H1 (cell line): ENCODE measurements at regions not wholly inside any gene's neighbourhood (a gene's known extent, or its start where the extent isn't known, plus 50 kb on each side); places are given as distances from the start of the nearest gene placed in this dataset.

Experiments used
- CTCF ChIA-PET: fragments of 300-600 bp; sonication (Branson Sonifier 250); formaldehyde crosslinking; loops from one replicate; lab custom pipeline; 2021; ENCODE audit not compliant: partially characterized antibody; lab: Charles Lee
- POLR2A ChIA-PET: fragments of 300-600 bp; sonication (Branson Sonifier 250); formaldehyde crosslinking; loops from one replicate; lab custom pipeline; 2021; ENCODE audit warnings: inconsistent platforms; ENCODE audit not compliant: partially characterized antibody; lab: Charles Lee
- DNase-seq, 2 experiments: peaks; one replicate each; pipeline versions ENCODE4 v3.0.0 to v3.0.0-alpha.2; 2010 to 2022; ENCODE audit warnings: low spot score in 2 of 2, low read depth in 1 of 2, mixed read lengths in 1 of 2
- FAIRE-seq: peaks from 2 replicates; lab custom pipeline; 2011; peaks lifted over from hg19 to GRCh38; lab: Jason Lieb, UNC
- H2AFZ ChIP-seq: 2 replicates; pipeline ENCODE4 v1.8.1; 2012; ENCODE audit warnings: low read length, inconsistent platforms
- H2AK5ac ChIP-seq: 2 replicates; pipeline ENCODE4 v1.6.1; 2013; ENCODE audit warnings: low read depth, low read length
- H2BK120ac ChIP-seq: replicated peaks from 2 replicates; pipeline ENCODE3; 2013; ENCODE audit warnings: low read depth, low read length, inconsistent platforms
- H2BK12ac ChIP-seq: 2 replicates; pipeline ENCODE4 v1.6.1; 2013; ENCODE audit warnings: low read depth, low read length
- H2BK15ac ChIP-seq: 2 replicates; pipeline ENCODE4 v1.6.1; 2013; ENCODE audit warnings: low read length
- H2BK20ac ChIP-seq: 2 replicates; pipeline ENCODE4 v1.6.1; 2013; ENCODE audit warnings: low read length
- H2BK5ac ChIP-seq: 2 replicates; pipeline ENCODE4 v1.6.1; 2013; ENCODE audit warnings: low read depth, low read length
- H3K14ac ChIP-seq: 2 replicates; pipeline ENCODE4 v1.6.1; 2013; ENCODE audit warnings: inconsistent platforms; ENCODE audit not compliant: insufficient read length
- H3K18ac ChIP-seq: 2 replicates; pipeline ENCODE4 v1.6.1; 2013; ENCODE audit warnings: low read length; ENCODE audit errors: extremely low read depth
- H3K23ac ChIP-seq: 2 replicates; pipeline ENCODE4 v1.6.1; 2013; ENCODE audit warnings: inconsistent platforms; ENCODE audit not compliant: insufficient read length
- H3K23me2 ChIP-seq: 2 replicates; pipeline ENCODE4 v1.6.1; 2013; ENCODE audit warnings: low read depth, low read length
- H3K27ac ChIP-seq: 2 replicates; pipeline ENCODE4 v1.6.1; 2011; ENCODE audit warnings: low read depth, low read length, inconsistent platforms
- H3K27me3 ChIP-seq, 4 experiments: replicated peaks in 1 of 4; 1 replicate in 1 of 4; 2 replicates in 3 of 4; pipeline versions ENCODE4 v1.6.1 to v1.8.1; 2011 to 2013; ENCODE audit warnings: low read length in 3 of 4, mild to moderate bottlenecking in 3 of 4, inconsistent platforms in 2 of 4, mixed read lengths in 2 of 4, moderate library complexity in 1 of 4; ENCODE audit not compliant: control insufficient read depth in 3 of 4, insufficient read depth in 3 of 4; ENCODE audit errors: extremely low read depth in 1 of 4
- H3K36me3 ChIP-seq, 4 experiments: 2 replicates each; pipeline versions ENCODE4 v1.6.1 to v1.8.1; 2011 to 2013; ENCODE audit warnings: mild to moderate bottlenecking in 4 of 4, low read length in 3 of 4, moderate library complexity in 2 of 4, control low read depth in 1 of 4, inconsistent platforms in 1 of 4; ENCODE audit not compliant: insufficient read depth in 4 of 4, control insufficient read depth in 2 of 4
- H3K4ac ChIP-seq: replicated peaks from 2 replicates; pipeline ENCODE3; 2013; ENCODE audit warnings: low read length, low read depth, mixed read lengths, inconsistent platforms; ENCODE audit not compliant: insufficient read length
- H3K4me1 ChIP-seq, 4 experiments: replicated peaks in 1 of 4; 1 replicate in 1 of 4; 2 replicates in 3 of 4; pipeline versions ENCODE4 v1.6.1 to v1.8.1; 2011 to 2013; ENCODE audit warnings: low read length in 3 of 4, inconsistent platforms in 2 of 4, mixed read lengths in 1 of 4; ENCODE audit not compliant: insufficient read depth in 4 of 4, control insufficient read depth in 3 of 4
- H3K4me2 ChIP-seq, 2 experiments: 2 replicates each; pipeline versions ENCODE4 v1.6.1 to v1.8.1; 2011 to 2013; ENCODE audit warnings: low read depth in 2 of 2, low read length in 2 of 2, control low read depth in 1 of 2, inconsistent platforms in 1 of 2, mild to moderate bottlenecking in 1 of 2; ENCODE audit not compliant: insufficient read depth in 1 of 2
- H3K4me3 ChIP-seq, 4 experiments: fragments of 200-600, 300-600 bp in 1 of 4; sonication (generic), shearing (Covaris generic), sonication (Bioruptor Twin) in 1 of 4; 2 replicates each; pipeline versions ENCODE4 v1.5.1 to v1.8.1; 2011 to 2016; ENCODE audit warnings: low read length in 4 of 4, low read depth in 3 of 4, control low read depth in 2 of 4, inconsistent platforms in 2 of 4, mild to moderate bottlenecking in 2 of 4, mixed read lengths in 1 of 4, moderate library complexity in 1 of 4; ENCODE audit not compliant: insufficient read depth in 2 of 4; ENCODE audit errors: extremely low read depth in 1 of 4
- H3K56ac ChIP-seq: replicated peaks from 2 replicates; pipeline ENCODE3; 2013; ENCODE audit warnings: low read depth, mild to moderate bottlenecking, mixed read lengths, low read length, inconsistent platforms; ENCODE audit not compliant: insufficient read length
- H3K79me1 ChIP-seq: 2 replicates; pipeline ENCODE4 v1.6.1; 2013; ENCODE audit warnings: low read depth, low read length, control low read depth
- H3K79me2 ChIP-seq, 2 experiments: 2 replicates each; pipeline versions ENCODE4 v1.6.1 to v1.8.1; 2012 to 2013; ENCODE audit warnings: low read length in 2 of 2, mild to moderate bottlenecking in 2 of 2, inconsistent platforms in 1 of 2; ENCODE audit not compliant: insufficient read depth in 2 of 2, control insufficient read depth in 1 of 2
- H3K9ac ChIP-seq, 4 experiments: replicated peaks in 1 of 4; 1 replicate in 1 of 4; 2 replicates in 3 of 4; pipeline versions ENCODE4 v1.6.1 to v1.8.1; 2011 to 2013; ENCODE audit warnings: low read depth in 3 of 4, low read length in 3 of 4, control low read depth in 2 of 4, mild to moderate bottlenecking in 2 of 4, moderate library complexity in 2 of 4, inconsistent platforms in 1 of 4; ENCODE audit errors: extremely low read depth in 1 of 4
- H3K9me3 ChIP-seq, 2 experiments: 2 replicates each; pipeline versions ENCODE4 v1.6.1 to v1.8.1; 2012 to 2013; ENCODE audit warnings: mild to moderate bottlenecking in 2 of 2, moderate library complexity in 2 of 2, control low read depth in 1 of 2, inconsistent platforms in 1 of 2, low read depth in 1 of 2, low read length in 1 of 2, mixed read lengths in 1 of 2; ENCODE audit not compliant: insufficient read depth in 2 of 2
- H4K20me1 ChIP-seq, 2 experiments: replicated peaks in 1 of 2; 2 replicates each; pipeline versions ENCODE3 to v1.8.1; 2011 to 2013; ENCODE audit warnings: inconsistent platforms in 2 of 2, low read length in 2 of 2, mild to moderate bottlenecking in 1 of 2; ENCODE audit not compliant: insufficient read depth in 2 of 2, control insufficient read depth in 1 of 2
- H4K5ac ChIP-seq: 2 replicates; pipeline ENCODE4 v1.6.1; 2013; ENCODE audit warnings: low read length, low read depth, mixed read lengths, inconsistent platforms; ENCODE audit not compliant: insufficient read length
- H4K8ac ChIP-seq: 2 replicates; pipeline ENCODE4 v1.8.0; 2013; ENCODE audit warnings: mild to moderate bottlenecking, moderate library complexity, low read length, inconsistent platforms; ENCODE audit not compliant: insufficient read depth; ENCODE audit errors: extremely low read depth
- H4K91ac ChIP-seq: replicated peaks from 2 replicates; pipeline ENCODE3; 2013; ENCODE audit warnings: low read length, mixed read lengths, inconsistent platforms; ENCODE audit not compliant: insufficient read length
- BRCA1 ChIP-seq: IDR thresholded peaks from 2 replicates; pipeline ENCODE4 v1.6.1; 2012; ENCODE audit warnings: low read depth, low read length, improper control_type of control experiment
- CHD2 ChIP-seq: IDR thresholded peaks from 2 replicates; pipeline ENCODE4 v1.6.1; 2012; ENCODE audit warnings: low read length, improper control_type of control experiment
- HDAC6 ChIP-seq: IDR thresholded peaks from one replicate; pipeline ENCODE4 v1.7.1; 2012; ENCODE audit warnings: low read depth, mild to moderate bottlenecking, inconsistent platforms, low read length, moderate library complexity
- JUN ChIP-seq: IDR thresholded peaks from 2 replicates; pipeline ENCODE4 v1.6.1; 2011; ENCODE audit warnings: low read depth, mild to moderate bottlenecking, improper control_type of control experiment, low read length
- KDM1A ChIP-seq: fragments of 200-600, 300-600 bp; sonication (generic); IDR thresholded peaks from 2 replicates; pipeline ENCODE4 v1.7.1; 2016; ENCODE audit warnings: mild to moderate bottlenecking, low read length, borderline replicate concordance
- NANOG ChIP-seq: IDR thresholded peaks from 2 replicates; pipeline ENCODE4 v1.6.1; 2011; ENCODE audit warnings: low read length, low read depth, mild to moderate bottlenecking, inconsistent platforms; ENCODE audit not compliant: insufficient read depth, poor library complexity, severe bottlenecking
- NRF1 ChIP-seq: IDR thresholded peaks from 2 replicates; pipeline ENCODE4 v1.6.1; 2011; ENCODE audit warnings: mild to moderate bottlenecking, low read depth, low read length, improper control_type of control experiment
- POLR2AphosphoS5 ChIP-seq: IDR thresholded peaks from 2 replicates; pipeline ENCODE4 v1.6.1; 2011; ENCODE audit warnings: low read depth, low read length
- RAD21 ChIP-seq, 2 experiments: IDR thresholded peaks in 1 of 2; conservative IDR thresholded peaks in 1 of 2; 2 replicates each; pipeline ENCODE4 v1.6.1; 2011; ENCODE audit warnings: low read depth in 2 of 2, low read length in 2 of 2, improper control_type of control experiment in 1 of 2, inconsistent platforms in 1 of 2, mild to moderate bottlenecking in 1 of 2, moderate library complexity in 1 of 2
- RBBP5 ChIP-seq: IDR thresholded peaks from 2 replicates; pipeline ENCODE4 v1.7.1; 2012; ENCODE audit warnings: low read depth, mild to moderate bottlenecking, inconsistent platforms, low read length, moderate library complexity, borderline replicate concordance
- SIX5 ChIP-seq: IDR thresholded peaks from 2 replicates; pipeline ENCODE4 v1.6.1; 2011; ENCODE audit warnings: mild to moderate bottlenecking, low read depth, low read length
- SP2 ChIP-seq: IDR thresholded peaks from 2 replicates; pipeline ENCODE4 v1.6.1; 2012; ENCODE audit warnings: mild to moderate bottlenecking, low read length, inconsistent platforms
- TAF1 ChIP-seq: IDR thresholded peaks from 2 replicates; pipeline ENCODE4 v1.6.1; 2011; ENCODE audit warnings: mild to moderate bottlenecking, low read depth, low read length
- WGBS, 2 experiments: shearing (Covaris generic) in 1 of 2; methylation state at CpG; one replicate each; pipeline versions ENCODE4 v1.1.6 to v1.1.7; 2013 to 2015; ENCODE audit warnings: low lambda C conversion rate in 2 of 2, mixed read lengths in 2 of 2, inconsistent platforms in 1 of 2, low coverage in 1 of 2, missing lambda C conversion rate in 1 of 2; ENCODE audit not compliant: insufficient replicate concordance in 2 of 2, insufficient coverage in 1 of 2, insufficient read length in 1 of 2; ENCODE audit errors: extremely low coverage in 1 of 2, missing lambda C conversion rate in 1 of 2; 5-methylcytosine and 5-hydroxymethylcytosine counted together
- TF ChIP-seq, protein P1 (sequence below): IDR thresholded peaks from 2 replicates; pipeline ENCODE4 v1.6.1; 2012; ENCODE audit warnings: low read length, inconsistent platforms

DNA sequence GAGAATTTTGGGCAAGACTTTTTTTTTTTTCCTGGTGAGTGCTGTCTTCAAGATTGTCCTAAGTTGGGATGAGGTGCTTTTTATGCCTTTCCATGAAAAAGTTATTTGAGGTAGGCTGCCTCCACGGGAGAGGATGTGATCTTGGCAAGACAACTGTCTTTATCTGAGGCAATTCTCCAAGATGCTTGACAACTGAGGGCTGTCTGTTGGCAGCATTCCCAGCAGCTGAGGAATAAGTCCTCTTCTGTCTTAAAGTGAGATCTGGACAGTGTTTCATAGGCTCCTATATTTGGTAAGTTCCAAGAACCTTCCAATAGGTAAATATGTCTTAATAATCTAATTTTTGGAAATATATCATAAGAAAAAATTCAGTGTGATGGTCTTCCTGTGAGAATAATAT, 662.0 kb downstream of the CDH11 start:
- Histone ChIP-seq H3K23me2 (no peaks in the 10 kb centered on the region), H3K36me3 (no peaks in the 10 kb centered on the region; a peak in 2 of 8 replicates), H3K4me2 (no peak overlapping the region), H3K4me1 (no peaks in the 10 kb centered on the region), H3K4ac (no peak overlapping the region), H4K5ac (no peak overlapping the region), H3K9me3 (no peaks in the 10 kb centered on the region), H4K20me1 (no peaks in the 10 kb centered on the region), H2BK120ac (no peak overlapping the region), H2BK12ac (no peak overlapping the region), H2AK5ac (no peak overlapping the region), H3K79me2 (no peaks in the 10 kb centered on the region), H3K27me3 (no peaks in the 10 kb centered on the region), H3K4me3 (no peak overlapping the region), H3K79me1 (no peaks in the 10 kb centered on the region), H3K18ac (no peak overlapping the region), H3K56ac (no peak overlapping the region), H3K14ac (no peak overlapping the region), H2AFZ (no peak overlapping the region), H3K23ac (no peak overlapping the region), H2BK15ac (no peak overlapping the region), H2BK20ac (no peak overlapping the region), H4K8ac (no peak overlapping the region), H3K9ac (no peak overlapping the region), H3K27ac (no peak overlapping the region), H2BK5ac (no peak overlapping the region), H4K91ac (no peak overlapping the region)
- no peak for DNase-seq
- CTCF ChIA-PET = no interaction called here
- WGBS, 2 experiments = 100% methylated on average over 1 of the region's 1 CpG; no CpG with 5 or more reads in 1 of the 2 experiments
- FAIRE-seq = no peak
- POLR2A ChIA-PET = no interaction called here
- no peak for TF ChIP-seq POLR2AphosphoS5
- TF ChIP-seq KDM1A = no peak
- TF ChIP-seq NRF1 = no peak
- TF ChIP-seq, protein P1, sequence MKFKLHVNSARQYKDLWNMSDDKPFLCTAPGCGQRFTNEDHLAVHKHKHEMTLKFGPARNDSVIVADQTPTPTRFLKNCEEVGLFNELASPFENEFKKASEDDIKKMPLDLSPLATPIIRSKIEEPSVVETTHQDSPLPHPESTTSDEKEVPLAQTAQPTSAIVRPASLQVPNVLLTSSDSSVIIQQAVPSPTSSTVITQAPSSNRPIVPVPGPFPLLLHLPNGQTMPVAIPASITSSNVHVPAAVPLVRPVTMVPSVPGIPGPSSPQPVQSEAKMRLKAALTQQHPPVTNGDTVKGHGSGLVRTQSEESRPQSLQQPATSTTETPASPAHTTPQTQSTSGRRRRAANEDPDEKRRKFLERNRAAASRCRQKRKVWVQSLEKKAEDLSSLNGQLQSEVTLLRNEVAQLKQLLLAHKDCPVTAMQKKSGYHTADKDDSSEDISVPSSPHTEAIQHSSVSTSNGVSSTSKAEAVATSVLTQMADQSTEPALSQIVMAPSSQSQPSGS = no peak
- no peak for TF ChIP-seq SP2
- TF ChIP-seq BRCA1 = no peak
- no peak for TF ChIP-seq HDAC6
- TF ChIP-seq RBBP5 = no peak
- no peak for TF ChIP-seq RAD21 (IDR thresholded peaks at IDR 0.05 in 1 of 2, conservative IDR thresholded peaks at IDR 0.05 in 1 of 2; ENCODE audit: low read depth in 2 of 2, low read length in 2 of 2)
- TF ChIP-seq SIX5 = no peak
- TF ChIP-seq NANOG = no peak
- no peak for TF ChIP-seq JUN
- TF ChIP-seq TAF1 = no peak
- TF ChIP-seq CHD2 = no peak
